GM19468 (cell line): ENCODE measurements at regions not wholly inside any gene's neighbourhood (a gene's known extent, or its start where the extent isn't known, plus 50 kb on each side); places are given as distances from the start of the nearest gene placed in this dataset.

Experiments used
- ATAC-seq: cut with Tn5 transposase; IDR thresholded peaks from one replicate; pipeline ENCODE4 v1.9.1; 2021; ENCODE audit warnings: mild to moderate bottlenecking, moderate library complexity, moderate number of reproducible peaks; ENCODE audit not compliant: unreplicated experiment; ENCODE audit errors: extremely low read depth

- ATAC-seq: no peak
Measured at GRCh38 chr6:113402544-113402943, 454.6 kb upstream of the MARCKS start.

GRCh38 chr6:113403966-113404595 is 453.1 kb upstream of the MARCKS start:
- ATAC-seq: no peak

GRCh38 chr6:113405326-113406047 is 451.7 kb upstream of the MARCKS start:
- ATAC-seq: no peak

DNA sequence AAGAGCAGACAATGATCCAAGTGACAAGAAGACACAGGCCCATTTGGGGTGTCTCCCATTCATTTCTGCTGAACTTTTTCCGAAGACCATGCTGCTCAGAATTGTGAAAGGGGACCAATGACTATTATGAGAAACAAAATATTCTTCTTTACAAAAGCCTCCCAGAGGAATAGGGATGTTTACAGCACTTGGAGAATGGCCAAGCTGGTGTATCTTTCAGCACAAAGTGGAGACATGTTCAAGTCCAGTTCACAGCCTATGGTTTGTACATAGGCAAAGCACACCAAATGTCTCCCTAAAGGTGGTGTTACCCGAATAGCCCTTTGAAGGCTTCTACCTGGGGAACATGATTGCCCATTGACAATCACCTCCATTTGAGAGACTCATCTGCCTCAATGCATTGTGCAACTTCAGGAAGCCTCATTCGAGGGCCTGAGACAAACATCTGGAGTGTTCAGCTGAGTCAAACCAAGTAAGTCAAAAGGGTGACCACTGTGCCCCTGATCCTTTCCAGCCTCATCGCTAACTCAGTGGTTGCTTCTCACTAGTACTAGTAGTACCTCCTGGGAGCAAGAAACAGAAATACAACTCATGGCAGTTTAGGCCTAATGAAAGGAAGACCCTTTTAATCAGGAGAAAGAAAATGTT is 451.0 kb upstream of the MARCKS start:
- no peak for ATAC-seq

DNA sequence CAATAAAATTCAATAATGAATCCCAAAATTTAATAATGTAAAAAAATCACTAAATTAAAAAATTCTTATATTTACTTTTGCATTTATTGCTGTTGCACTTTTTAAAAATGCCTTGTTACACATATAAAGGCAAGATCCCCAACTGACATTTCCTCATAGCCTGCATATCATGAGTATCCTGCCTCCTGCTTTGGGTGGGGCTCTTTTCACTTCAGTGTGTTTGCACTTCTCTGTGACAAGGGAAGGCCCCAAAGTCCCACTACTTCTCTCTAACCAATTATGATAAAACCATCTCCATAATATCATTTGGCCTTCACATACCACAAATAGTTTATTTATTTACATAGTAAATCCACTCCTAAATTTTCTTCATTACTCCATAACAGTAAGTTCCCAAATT is 446.1 kb upstream of the MARCKS start:
- ATAC-seq: no peak

GRCh38 chr6:113412589-113413357 is 444.4 kb upstream of the MARCKS start:
- no peak for ATAC-seq

DNA sequence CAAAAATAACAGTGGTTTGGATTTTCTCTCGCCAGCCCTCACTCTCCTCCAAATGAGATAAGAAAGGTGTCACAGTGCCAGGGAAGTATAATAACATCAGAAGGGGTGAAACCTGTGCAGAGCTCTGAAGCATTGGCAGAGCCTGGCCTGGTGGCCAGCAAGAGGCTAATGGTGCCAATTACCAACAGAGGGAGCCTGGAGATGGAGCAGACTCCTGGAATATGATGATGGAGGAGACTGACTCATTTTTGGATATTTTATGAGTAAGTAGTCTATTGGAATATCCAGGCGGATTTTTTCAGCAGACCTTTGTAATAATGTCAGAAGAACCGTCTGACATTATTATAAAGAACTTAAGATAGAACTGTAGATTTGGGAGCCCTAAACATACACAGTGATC is 442.6 kb upstream of the MARCKS start:
- ATAC-seq: no peak

- no peak for ATAC-seq
Measured at GRCh38 chr6:113416170-113416569, 441.0 kb upstream of the MARCKS start.

GRCh38 chr6:113420290-113420689 is 436.9 kb upstream of the MARCKS start:
- no peak for ATAC-seq

DNA sequence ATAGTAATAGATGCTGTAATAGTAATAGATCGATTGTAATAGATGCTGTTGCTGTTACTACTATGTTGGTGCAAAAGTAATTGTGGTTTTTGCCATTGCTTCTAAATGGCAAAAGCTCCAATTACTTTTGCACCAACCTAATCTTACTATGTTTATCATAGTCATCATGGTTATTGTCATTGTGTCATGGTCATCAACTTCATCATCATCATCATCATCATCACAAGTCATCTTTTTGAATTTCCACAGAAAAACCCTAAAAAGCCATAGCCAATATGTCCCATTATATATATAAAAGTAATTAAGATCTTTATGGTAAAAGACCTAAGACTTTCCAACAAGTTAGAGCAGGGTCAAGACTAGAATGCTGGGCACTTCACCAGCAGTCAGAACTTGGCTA is 435.1 kb upstream of the MARCKS start:
- no peak for ATAC-seq

GRCh38 chr6:113423956-113424355 is 433.2 kb upstream of the MARCKS start:
- no peak for ATAC-seq

DNA sequence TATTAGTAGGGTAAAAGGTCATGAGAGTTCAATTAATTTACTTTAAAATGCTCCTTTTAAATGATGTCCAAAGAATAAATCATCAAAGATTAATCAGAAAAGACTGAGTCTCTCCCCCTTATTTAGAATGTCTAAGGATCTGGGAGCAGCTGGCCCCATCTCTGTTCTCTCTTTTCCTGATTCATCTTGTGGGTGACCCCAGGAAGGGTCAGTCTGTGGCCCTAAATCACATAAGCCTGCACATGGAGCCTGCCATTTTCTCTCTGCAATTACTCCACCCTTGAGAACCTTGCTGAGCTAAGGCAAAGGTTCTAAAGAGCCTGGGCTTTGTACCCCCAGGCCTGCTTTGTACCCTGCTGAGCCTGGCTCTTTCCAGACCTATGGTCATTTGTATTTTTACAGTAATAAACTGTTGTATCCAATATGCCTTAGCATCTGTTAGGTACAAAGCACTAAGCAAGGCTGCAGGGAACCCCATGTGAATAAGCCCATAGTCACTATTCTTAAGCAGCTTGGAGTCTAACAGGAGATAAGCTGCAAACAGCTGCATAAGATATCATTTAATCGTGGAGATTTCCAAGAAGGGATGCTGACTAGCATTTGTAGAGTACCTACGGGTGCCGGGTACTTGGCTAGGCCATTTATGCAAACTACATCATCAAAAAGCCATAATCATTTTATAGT is 431.0 kb upstream of the MARCKS start:
- no peak for ATAC-seq

- ATAC-seq: no peak
Measured at GRCh38 chr6:113427617-113428016, 429.5 kb upstream of the MARCKS start.

DNA sequence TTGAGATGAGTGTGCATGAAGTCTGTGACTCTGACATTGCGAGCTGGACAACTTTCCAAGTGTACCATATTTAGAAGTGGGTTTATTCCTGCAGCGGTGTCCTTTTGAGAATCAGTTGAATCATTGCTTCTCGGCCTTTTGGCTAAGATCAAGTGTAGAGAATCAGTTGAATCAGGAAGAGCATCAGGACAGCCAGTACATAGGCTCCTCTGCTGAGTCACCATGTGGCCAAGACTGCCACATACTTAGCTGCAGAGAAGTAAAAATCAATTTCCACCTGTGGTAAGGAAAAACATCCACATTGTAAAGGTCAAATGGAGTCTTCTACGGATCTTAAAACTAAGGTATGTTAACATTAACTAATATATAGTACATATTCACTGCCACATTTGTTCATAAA is 428.4 kb upstream of the MARCKS start:
- no peak for ATAC-seq

GRCh38 chr6:113432521-113433334 is 424.4 kb upstream of the MARCKS start:
- no peak for ATAC-seq

DNA sequence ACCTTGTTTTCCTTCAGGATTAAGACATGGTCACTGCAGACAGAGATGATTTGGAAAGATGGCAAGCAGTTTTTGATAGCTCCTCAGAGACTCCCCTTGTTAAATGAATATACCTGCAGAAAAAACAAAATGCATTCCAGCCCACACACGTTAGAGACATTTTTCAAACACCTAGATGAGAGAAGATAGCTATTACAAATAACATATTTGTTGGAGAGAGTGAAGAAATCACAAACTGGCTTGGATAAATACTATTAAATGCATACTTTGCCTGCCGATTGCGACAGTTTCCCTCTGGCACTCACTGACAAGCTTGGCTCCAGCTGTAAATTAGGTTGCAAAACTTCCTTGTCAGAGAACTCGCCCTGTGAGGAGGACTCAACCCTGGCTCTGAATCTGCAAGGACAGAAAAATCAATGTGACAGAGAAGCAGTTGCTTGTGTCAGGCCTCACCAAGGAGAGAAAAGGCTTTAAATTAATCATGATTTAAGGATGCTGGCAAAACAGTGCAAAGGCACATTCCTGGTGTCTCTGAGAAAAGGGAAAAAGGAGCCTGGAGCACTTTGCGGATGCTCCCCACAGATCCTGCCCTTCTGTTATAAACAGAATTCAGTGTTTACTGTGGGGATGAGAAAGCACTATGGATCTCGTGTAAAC is 423.7 kb upstream of the MARCKS start:
- ATAC-seq: no peak

DNA sequence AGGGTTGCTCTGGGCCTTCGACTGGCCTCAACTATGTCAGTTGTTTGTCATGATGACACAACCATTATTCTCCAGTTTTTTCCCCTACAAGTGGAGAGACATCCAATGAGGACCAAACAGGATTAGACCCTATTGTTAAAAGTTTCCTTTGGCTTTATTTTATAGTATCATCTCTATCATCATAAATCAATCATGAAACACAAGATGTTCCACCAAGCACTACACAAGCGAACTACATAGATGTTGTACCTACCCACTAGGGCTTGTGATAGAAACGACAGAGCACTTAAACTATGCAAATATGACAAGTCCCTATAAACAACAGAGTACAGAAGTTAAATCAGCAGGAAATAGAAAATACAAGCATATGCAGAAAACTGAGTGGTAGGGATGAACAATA is 422.5 kb upstream of the MARCKS start:
- ATAC-seq: no peak

DNA sequence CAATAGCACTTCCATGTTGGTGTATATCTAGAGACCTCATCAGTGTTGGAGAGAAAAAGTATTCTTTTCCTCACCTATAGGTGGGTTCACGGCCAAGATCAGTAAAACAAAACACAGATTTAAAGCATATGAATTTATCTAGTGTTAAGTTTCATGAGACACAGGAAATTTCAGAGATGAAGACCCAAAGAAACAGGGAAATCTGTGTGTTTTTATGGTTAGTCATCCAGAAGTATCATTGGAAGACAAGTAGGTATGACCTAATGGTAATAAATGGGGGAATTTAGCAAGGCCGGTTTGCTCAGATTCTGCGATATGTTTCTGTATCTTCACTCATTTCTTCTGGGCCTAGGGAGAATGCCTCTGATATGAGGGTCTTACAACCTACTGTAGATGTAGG is 419.6 kb upstream of the MARCKS start:
- no peak for ATAC-seq

DNA sequence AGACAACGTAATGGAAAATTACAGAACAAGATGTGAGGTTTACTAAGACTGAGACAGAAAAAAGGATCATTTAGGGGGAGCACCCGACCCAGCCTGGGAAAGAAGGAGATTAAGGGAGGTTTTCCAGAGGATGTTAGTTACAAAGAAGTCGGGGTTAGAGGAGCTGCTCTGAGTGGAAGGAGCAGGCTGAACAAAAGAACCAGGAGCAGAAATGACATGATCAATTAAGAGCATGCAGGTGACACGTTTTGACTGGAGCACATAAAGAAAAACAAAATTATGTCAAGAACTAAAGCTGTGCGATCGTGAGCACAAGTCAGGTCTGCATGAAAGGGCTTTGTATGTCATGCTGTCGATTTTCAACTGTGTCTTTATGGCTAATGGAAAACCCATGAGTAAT is 417.3 kb upstream of the MARCKS start:
- ATAC-seq: no peak
